ENCODE measurements at regions not wholly inside any gene's neighbourhood (a gene's known extent, or its start where the extent isn't known, plus 50 kb on each side); places are given as distances from the start of the nearest gene placed in this dataset.

GRCh38 chr7:4338556-4338955, 343.5 kb upstream of the FOXK1 start:
- TF ChIP-seq GABPA (IDR thresholded peaks at IDR 0.05; ENCODE audit: low read depth) (no peak), REST (IDR thresholded peaks at IDR 0.05; ENCODE audit: insufficient replicate concordance, low read depth) (no peak), CTCF (IDR thresholded peaks at IDR 0.05; ENCODE audit: insufficient read depth, low read length) (no peak), POLR2AphosphoS5 (IDR thresholded peaks at IDR 0.05; ENCODE audit: low read depth) (no peak), SPI1 (IDR thresholded peaks at IDR 0.05; ENCODE audit: borderline replicate concordance, low read depth) (no peak)

GRCh38 chr7:4343272-4344247, 338.5 kb upstream of the FOXK1 start:
- H3K4me3 ChIP-seq (replicated peaks; ENCODE audit: insufficient read depth, low read length) = no peak overlapping the region
- no peak overlapping the region for H3K27ac ChIP-seq (replicated peaks)
- TF ChIP-seq POLR2AphosphoS5 (IDR thresholded peaks at IDR 0.05; ENCODE audit: low read depth) = no peak
- no peak for TF ChIP-seq REST (IDR thresholded peaks at IDR 0.05; ENCODE audit: insufficient replicate concordance, low read depth)
- no peak for TF ChIP-seq CTCF (IDR thresholded peaks at IDR 0.05; ENCODE audit: insufficient read depth, low read length)
- no peak for TF ChIP-seq GABPA (IDR thresholded peaks at IDR 0.05; ENCODE audit: low read depth)
- TF ChIP-seq SPI1 (IDR thresholded peaks at IDR 0.05; ENCODE audit: borderline replicate concordance, low read depth) = no peak
- no peaks in the 10 kb centered on the region for H3K27me3 ChIP-seq (ENCODE audit: insufficient read depth, poor library complexity, severe bottlenecking)
- DNase-seq (ENCODE audit: low read depth in 1 of 2, low spot score in 1 of 2) = peak in 1 of 2 experiments; percentile 6

More at GRCh38 chr7:4338556-4338955, 343.5 kb upstream of the FOXK1 start:
- no peaks in the 10 kb centered on the region for H3K27me3 ChIP-seq (ENCODE audit: insufficient read depth, poor library complexity, severe bottlenecking)
- no peak overlapping the region for H3K27ac ChIP-seq (replicated peaks)
- no peak overlapping the region for H3K4me3 ChIP-seq (replicated peaks; ENCODE audit: insufficient read depth, low read length)
- no peak for DNase-seq (ENCODE audit: low read depth in 1 of 2, low spot score in 1 of 2)

GRCh38 chr7:4345004-4345403, 337.1 kb upstream of the FOXK1 start:
- TF ChIP-seq GABPA (IDR thresholded peaks at IDR 0.05; ENCODE audit: low read depth) (no peak), CTCF (IDR thresholded peaks at IDR 0.05; ENCODE audit: insufficient read depth, low read length) (no peak), POLR2AphosphoS5 (IDR thresholded peaks at IDR 0.05; ENCODE audit: low read depth) (no peak), REST (IDR thresholded peaks at IDR 0.05; ENCODE audit: insufficient replicate concordance, low read depth) (no peak), SPI1 (IDR thresholded peaks at IDR 0.05; ENCODE audit: borderline replicate concordance, low read depth) (no peak)
- Histone ChIP-seq H3K4me3 (replicated peaks; ENCODE audit: insufficient read depth, low read length) (no peak overlapping the region), H3K27ac (replicated peaks) (no peak overlapping the region), H3K27me3 (ENCODE audit: insufficient read depth, poor library complexity, severe bottlenecking) (no peaks in the 10 kb centered on the region)
- DNase-seq (ENCODE audit: low read depth in 1 of 2, low spot score in 1 of 2) = no peak
